ENCODE measurements at regions not wholly inside any gene's neighbourhood (a gene's known extent, or its start where the extent isn't known, plus 50 kb on each side); places are given as distances from the start of the nearest gene placed in this dataset.

DNA sequence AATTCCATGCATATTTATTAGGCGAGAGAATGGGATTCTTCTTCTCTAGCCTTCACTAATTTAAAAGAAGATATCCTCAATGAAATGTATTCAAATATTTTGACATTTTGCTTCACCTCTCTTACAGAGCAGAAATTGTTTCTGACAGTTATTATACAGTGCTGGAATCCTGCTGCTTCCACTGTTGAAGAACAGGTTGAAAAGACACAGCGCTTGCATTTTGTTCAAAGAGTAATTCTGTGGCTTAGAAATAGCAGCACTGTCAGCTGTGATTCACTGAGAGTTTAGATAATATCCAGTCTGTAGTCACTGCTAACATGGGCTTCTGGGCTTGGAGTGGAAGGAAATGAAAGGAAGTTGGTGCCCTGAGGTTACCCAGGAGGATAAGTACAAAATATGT, 117.1 kb upstream of the FBXL4 start:
- no peak for DNase-seq

GRCh38 chr6:99036672-99037071, 88.9 kb upstream of the FBXL4 start:
- no peak for DNase-seq

DNA sequence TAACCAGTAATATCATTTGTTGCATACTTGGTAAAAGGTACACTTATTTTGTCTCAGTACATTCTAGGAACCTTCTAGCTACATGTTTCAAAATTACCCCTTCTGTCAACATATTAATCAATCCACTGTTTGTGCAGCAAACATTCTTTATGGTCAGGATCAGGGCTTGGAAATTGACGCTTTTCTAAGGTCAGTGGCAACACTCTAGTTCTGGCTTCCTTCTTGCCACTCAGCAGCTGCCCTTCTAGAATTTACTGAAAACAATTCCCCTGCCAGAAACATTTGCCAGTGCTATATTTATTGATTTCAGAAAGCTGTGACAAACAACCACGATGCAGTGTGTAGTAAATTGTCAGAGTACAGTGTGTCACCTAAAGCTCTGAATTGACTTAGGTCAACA, 84.7 kb upstream of the FBXL4 start:
- no peak for DNase-seq

GRCh38 chr6:99031957-99032356, 84.2 kb upstream of the FBXL4 start:
- DNase-seq = no peak

DNA sequence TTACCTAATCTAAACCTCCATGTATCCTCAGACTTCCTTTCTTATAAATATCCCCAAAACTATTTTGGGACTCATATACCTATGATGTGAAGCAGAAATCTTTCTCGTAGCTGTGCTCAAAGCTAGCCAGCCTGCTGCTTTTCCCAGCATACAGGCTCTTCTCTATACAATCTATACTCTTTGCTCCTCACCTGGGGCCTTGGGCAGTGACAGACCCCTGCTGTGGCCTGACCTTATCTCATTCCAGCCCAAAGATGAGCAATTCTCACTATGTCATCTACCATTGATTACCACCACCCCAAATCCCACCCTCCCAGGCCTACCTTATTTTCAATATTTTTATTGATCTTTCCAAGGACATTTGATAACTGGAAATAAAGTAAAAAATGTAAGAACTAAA, 83.2 kb upstream of the FBXL4 start:
- no peak for DNase-seq

- DNase-seq = no peak
These were observed 78.4 kb upstream of the FBXL4 start for GRCh38 chr6:99026135-99026534.

- no peak for DNase-seq
These were observed 76.3 kb upstream of the FBXL4 start for GRCh38 chr6:99024089-99024488.

DNA sequence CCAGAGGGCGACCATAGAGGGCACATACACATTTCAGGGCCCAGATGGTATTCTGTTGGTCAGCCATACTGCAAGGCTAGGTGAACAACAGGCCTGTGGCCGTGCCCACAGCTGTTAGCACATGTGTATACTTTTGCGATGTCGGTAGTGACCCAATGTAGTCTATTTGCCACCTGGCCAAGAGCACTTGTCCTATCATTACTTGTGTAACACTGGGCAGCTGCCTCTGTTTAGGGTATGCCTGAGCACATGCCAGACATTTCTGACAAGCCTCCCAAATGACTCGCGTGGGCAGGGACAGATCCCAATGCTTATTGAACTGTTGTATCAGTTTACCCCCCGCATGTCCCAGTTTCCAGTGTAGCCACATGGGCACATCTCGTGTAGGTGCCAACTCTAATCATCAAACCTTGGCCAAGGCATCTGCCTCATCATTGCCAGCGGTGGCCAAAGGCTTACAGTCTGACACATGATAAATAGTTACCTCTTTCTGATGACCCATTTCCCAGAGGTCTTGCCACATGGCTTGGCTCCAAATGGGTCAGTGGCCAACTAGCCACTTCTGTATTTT, 74.4 kb upstream of the FBXL4 start:
- no peak for DNase-seq

GRCh38 chr6:99019381-99019780, 71.6 kb upstream of the FBXL4 start:
- DNase-seq = no peak

GRCh38 chr6:99017150-99017549, 69.4 kb upstream of the FBXL4 start:
- DNase-seq = no peak

- DNase-seq = no peak
These were observed 68.6 kb upstream of the FBXL4 start for GRCh38 chr6:99016355-99016754.

- no peak for DNase-seq
These were observed 66.3 kb upstream of the FBXL4 start for GRCh38 chr6:99014061-99014460.

DNA sequence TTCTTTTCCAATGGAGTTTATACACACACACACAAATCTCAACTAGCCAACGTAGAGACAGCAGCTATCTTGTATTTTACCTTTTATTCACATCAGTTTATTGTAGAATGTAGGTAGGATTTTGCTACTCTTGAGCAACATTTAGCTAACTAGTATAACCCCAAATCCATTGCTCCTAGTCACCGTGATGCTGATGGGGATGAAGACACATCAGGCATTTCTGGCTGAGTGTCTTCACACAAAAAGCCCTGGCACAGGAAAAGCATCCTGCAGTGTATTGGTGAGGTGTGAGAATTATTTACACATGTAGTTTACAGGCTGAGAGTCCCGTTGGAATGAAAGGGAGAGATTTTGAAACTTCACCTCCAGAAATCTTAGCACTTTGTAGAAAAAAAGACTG, 65.9 kb upstream of the FBXL4 start:
- DNase-seq = no peak

- no peak for DNase-seq
These were observed 65.4 kb upstream of the FBXL4 start for GRCh38 chr6:99013145-99013544.

GRCh38 chr6:99011151-99011550, 63.4 kb upstream of the FBXL4 start:
- DNase-seq = no peak

GRCh38 chr6:99002831-99003230, 55.1 kb upstream of the FBXL4 start:
- DNase-seq = peak; percentile 12

GRCh38 chr6:98998103-98998502, 50.4 kb upstream of the FBXL4 start:
- no peak for DNase-seq

All from NCI-H345 (cell line).